NCI-H446 treated with DMSO at 0.1 percent for 48 hours (cell line): ENCODE measurements at regions not wholly inside any gene's neighbourhood (a gene's known extent, or its start where the extent isn't known, plus 50 kb on each side); places are given as distances from the start of the nearest gene placed in this dataset.

Experiments used
- DNase-seq: peaks from one replicate; lab custom pipeline; 2025; lab: John Stamatoyannopoulos, UW

GRCh38 chr20:6956056-6956455 is 188.6 kb downstream of the BMP2 start:
- DNase-seq, result no peak

DNA sequence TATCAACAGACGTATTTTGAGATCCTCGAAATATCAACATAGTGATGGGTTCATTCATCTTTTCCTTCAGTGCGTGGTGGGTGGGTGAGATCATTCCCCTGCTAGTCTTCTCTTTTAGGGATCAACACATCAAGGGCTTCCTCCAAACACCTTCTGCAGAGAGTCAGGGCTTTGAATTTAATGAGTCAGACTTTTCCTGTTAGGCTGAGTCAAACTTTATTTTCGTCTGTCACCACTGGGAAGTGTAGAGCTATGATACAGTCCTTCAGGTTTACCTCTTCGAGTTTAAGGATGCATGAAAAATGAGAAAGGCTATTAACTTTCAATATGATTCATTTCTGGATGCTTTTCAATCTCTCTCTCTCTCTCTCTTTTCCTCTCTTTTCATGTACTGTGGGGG is 189.1 kb downstream of the BMP2 start:
- DNase-seq, result no peak

- DNase-seq, result no peak
Measured at GRCh38 chr20:6959900-6960312, 192.4 kb downstream of the BMP2 start.

DNA sequence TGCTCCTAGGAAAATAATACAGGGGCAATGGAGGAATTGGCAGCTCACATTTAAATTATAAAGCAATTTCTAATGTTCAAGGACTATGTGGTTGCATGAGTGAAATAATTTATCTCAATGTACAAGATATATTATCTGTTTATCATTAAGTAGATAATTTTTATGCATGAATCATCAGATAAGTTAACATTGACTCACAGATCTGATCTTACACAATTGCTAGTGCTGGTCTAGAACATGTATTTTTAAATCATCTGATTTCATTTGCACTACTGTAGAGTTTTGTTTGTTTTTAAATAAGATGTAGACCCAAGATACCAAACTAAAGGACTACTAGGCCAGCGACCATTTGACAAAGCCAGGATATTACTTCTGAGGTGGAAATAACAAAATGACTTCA is 199.2 kb downstream of the BMP2 start:
- DNase-seq, result no peak

- no peak for DNase-seq
Measured at GRCh38 chr20:6974838-6975237, 207.4 kb downstream of the BMP2 start.

- no peak for DNase-seq
Measured at GRCh38 chr20:6975311-6975710, 207.8 kb downstream of the BMP2 start.

DNA sequence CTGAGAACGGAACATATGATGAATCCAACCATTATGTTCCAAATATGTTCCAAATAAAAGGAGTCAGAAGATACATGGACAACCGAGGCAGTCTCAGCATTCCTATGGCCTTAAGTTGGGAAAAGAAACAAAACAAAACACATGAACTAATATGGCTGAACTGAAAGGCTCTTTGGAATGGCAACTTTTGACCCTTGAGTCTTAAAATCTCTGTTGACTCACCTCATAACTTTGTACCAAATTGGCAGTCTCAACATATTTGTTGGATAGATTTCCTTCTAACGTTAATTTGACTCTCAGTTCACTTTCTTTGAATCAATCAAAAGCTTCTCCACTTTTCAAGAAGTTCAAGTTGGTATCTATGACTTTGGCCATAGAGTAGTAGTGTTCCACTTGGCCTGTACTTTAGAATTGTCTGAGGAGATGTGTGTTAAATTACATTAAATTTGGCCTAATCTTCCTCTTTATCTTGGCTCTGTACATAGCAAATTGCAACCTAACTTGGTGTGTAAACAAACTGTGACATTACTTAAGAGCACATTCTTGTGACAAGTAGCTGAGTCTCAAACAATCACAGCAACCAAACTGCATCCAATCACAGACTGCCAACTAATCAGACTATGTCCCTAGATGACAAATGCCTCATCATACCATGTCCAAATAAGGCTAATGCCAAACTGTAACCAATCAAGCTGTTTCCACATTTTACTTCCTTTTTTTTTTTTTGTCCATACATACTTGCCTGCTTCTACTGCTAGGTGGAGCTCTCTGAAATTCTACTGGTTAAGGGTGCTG is 208.8 kb downstream of the BMP2 start:
- no peak for DNase-seq

DNA sequence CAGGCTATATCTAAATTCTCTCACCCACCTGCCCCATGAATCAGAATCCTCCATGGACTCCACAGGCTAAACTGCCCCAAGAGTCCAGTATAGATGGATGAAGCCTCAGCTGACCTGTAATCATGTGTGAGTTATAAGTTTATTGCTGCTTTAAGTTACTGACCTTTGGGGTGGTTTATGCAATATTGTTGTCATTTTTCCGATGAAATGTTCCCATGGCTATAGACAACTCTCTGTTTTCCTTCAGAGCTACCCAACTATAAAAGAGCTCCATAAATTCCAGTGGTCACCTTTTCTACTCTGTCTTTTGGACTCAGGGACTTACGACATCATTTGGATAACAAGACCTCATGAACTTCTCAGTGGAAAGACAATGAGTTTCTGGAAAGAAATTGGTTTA is 212.1 kb downstream of the BMP2 start:
- DNase-seq, result no peak

- DNase-seq, result no peak
Measured at GRCh38 chr20:6993011-6993410, 225.5 kb downstream of the BMP2 start.

- no peak for DNase-seq
Measured at GRCh38 chr20:6993511-6993910, 226.0 kb downstream of the BMP2 start.

DNA sequence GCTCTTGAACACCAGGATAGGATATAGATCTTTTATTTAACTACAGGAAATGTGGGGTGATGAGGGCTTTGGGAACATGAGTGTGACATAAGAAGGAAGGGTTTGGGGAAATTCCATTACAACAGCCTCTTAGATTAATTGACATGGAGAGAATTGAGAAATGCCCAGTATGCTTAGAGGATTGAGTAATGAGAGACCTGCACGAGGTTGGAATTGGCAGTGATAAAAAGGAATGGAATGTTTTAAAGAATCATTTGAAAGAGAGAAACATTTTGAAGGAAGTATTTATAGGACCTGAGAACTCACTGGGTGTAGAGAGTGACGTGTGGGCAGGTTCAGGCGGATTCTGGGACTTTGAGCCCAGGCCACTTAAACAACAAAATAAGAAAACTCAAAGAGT is 227.0 kb downstream of the BMP2 start:
- DNase-seq, result no peak

DNA sequence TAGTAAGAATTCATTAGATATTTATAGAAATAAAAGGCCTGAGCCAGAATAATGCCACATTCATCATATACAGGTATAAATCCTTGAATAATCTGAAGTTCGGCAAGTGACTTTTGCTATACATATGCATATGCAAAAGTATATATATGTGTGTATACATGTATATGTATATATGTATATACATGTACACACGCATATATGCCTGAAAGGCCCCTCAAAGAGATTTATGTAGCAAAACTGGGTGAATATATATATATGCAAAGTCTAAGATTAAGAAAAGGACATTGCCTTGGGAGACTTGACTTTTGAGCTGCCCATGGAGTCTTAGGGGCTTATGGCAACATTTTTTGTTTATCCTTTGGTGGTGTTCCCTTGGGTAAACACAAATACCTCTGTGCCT is 231.4 kb downstream of the BMP2 start:
- no peak for DNase-seq

DNA sequence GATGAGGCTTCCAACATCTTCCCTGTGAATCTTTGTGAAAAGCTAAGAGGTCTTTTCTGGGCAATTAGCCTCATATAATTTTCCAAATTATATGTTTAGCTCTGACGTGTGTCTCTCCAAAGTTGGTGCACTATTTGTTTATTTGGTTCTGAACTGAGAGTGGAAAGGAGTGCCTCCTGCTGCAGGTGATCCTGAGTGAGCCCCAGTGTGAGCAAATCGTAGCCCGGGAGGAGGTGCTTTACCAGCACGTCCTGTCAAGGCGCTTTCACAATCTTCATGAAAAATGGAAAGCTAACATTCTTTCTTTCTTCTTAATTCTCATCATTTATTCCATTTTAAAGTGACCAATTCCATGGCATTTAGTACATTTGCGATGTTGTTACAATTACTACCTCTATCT is 231.9 kb downstream of the BMP2 start:
- DNase-seq, result no peak

DNA sequence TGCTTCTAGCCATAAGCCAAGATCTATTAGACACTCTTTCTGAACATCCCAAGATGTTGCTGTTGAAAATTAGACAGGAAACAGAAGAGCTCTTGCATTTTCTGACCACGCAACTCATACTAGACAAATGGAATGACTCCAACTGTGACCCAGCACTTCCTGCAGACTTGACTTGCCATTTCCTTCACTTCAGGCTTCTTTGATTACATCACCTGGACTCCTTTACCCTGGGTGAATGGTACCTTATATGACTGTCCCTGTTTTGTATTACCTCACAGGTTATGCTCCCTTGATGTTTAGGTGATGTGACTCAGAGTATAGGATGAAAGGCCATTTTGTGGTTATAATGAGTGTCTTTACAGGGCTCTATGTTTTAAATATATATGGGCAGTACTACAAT is 236.1 kb downstream of the BMP2 start:
- no peak for DNase-seq

- no peak for DNase-seq
Measured at GRCh38 chr20:7004801-7005200, 237.3 kb downstream of the BMP2 start.

- DNase-seq, result no peak
Measured at GRCh38 chr20:7010527-7010926, 243.0 kb downstream of the BMP2 start.

- no peak for DNase-seq
Measured at GRCh38 chr20:7015257-7015656, 247.8 kb downstream of the BMP2 start.

GRCh38 chr20:7022597-7022996 is 255.1 kb downstream of the BMP2 start:
- DNase-seq, result no peak

DNA sequence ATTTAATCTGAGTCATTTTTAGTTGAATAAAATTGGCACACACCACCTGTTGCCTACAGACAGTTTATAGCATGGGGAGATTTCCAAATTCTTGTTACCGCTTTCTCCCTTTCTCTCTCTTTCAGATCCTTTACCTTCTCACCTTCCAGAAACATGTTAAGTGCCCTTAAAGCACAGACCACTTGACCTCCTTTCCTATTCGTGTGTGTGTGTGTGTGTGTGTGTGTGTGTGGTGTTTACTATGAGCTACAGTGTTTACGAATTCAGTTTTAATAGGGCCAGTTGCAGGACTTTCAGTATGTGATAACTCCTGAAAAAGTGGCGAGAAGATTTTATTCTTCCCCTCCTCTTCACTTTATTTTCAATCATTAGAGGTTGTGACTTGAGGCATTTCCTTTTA is 258.1 kb downstream of the BMP2 start:
- DNase-seq, result no peak

GRCh38 chr20:7029019-7029418 is 261.5 kb downstream of the BMP2 start:
- DNase-seq, result no peak

DNA sequence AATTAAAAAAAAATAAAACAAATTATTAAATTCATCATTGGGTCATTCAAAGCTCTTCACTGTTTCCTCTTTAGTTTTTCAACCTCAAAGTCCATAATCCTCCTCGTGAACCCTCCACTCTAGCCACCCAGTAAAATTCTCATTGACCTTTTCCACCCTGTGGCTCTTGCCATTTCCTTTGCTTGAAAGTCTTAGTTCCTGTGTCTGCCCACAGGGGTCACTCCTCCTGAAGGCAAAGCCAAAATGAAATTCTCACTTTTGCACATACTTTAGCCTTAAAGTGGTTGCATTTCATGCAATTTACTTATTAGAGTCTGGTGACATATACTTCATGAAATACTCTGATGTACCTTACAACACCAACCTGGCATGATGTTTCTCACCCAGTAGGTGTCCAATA is 263.7 kb downstream of the BMP2 start:
- no peak for DNase-seq

DNA sequence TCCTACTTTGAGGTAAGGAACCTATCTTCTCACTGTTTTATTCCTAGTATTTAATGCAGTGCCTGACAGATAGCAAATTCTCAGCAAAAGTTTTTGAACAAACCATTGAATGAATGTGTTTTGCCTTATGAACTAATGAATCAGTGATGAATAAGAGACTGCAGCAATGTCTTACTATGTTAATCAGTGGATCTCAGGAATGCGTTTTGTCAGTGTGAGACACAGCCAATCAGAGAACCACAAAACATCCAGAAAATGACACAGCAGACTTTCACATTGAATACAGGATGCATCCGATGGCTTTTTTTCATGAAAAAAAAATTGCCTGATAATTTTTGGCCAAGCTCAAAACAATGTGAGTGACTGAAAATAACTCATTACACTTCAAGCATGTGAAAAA is 270.5 kb downstream of the BMP2 start:
- DNase-seq, result no peak

DNA sequence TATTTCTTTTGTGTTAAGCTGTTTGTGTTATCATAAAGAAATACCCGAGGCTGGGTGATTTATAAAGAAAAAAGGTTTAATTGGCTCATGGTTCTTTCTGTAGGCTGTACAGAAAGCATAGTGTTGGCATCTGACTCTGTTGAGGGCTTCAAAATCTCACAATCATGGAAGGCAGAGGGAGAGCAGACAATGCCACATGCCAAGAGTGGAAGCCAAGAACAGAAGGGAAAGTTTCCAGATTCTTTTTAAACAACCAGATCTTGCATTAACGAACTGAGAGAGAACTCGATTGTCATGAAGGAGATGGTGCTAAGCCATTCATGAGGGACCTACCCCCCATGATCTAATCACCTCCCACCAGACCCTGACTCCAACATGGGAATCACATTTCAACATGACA is 290.1 kb downstream of the BMP2 start:
- no peak for DNase-seq

DNA sequence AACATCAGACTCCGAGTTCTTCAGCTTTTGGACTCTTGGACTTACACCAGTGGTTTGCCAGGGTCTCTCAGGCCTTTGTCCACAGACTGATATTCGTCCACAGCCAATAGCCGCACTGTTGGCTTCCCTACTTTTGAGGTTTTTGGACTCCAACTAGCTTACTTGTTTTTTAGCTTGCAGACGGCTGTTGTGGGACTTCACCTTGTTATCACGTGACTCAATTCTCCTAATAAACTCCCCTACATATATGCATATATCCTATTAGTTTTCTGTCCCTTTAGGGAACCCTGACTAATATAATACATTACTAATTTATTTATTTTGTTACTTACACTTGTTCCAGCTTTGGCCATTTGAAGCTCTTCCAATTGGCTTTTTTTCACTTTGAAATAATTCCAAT is 311.3 kb downstream of the BMP2 start:
- no peak for DNase-seq
